Suppressor macrophage (primary cell): ENCODE measurements at regions not wholly inside any gene's neighbourhood (a gene's known extent, or its start where the extent isn't known, plus 50 kb on each side); places are given as distances from the start of the nearest gene placed in this dataset.
"Not testable (repeated sequence)": the region's sequence is repeated elsewhere in the genome, so short reads cannot be mapped to it uniquely, and the experiment has no call there.

Experiments
- DNase-seq, 4 experiments: peaks; one replicate each; pipeline ENCODE4 v3.0.0-alpha.2; 2020 to 2022

DNA sequence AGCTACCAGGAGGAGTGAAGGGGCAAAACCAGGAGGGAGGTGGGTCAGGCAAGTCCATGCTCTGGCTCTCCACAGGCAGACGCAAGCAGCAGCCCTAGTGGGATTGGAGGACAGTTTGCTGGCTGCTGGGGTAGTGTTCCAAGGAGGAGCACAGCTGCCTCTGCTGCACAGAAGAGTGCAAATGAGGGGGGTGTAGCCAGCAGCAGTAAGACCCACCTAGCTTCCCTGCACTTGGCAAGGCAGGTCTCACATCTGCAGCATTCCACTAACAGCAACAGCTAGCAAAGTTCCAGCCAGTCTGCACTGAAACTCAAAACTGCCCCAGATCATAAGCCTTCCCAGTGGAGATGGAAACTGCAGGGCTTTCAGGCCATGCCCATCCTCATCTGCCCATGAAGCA lies 405.0 kb downstream of the UTRN start:
- no peak for DNase-seq

DNA sequence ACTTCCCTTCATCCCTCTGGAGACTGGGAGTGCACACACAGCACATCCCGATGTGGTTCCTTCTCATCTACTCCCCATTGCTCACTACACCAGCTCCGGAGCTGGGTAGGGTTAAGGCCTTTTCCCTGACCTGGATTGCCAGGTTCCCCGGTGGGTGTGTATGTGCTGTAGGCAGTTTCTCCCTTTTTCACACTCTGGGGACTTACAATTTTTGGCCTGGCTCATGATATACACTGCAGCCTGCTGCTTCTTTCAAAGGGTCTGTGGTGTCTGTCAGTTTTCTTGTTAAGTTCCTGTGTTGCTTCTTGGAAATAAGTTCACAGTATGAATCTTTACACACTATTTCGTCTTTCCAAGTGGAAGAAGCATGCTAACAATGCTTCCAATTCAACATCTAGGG lies 405.5 kb downstream of the UTRN start:
- DNase-seq = no peak

DNA sequence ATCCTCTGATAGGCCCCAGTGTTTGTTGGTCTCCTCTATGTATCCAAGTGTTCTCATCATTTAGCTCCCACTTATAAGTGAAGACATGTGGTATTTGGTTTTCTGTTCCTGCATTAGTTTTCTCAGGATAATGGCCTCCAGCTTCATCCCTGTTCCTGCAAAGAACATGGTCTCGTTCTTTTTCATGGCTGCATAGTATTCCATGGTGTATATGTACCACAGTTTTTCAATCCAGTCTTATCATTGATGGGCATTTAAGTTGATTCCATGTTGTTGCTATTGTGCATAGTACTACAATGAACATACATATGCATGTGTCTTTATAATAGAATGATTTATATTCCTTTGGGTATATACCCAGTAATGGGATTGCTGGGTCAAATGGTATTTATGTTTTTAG lies 406.9 kb downstream of the UTRN start:
- not testable (repeated sequence) for DNase-seq

DNA sequence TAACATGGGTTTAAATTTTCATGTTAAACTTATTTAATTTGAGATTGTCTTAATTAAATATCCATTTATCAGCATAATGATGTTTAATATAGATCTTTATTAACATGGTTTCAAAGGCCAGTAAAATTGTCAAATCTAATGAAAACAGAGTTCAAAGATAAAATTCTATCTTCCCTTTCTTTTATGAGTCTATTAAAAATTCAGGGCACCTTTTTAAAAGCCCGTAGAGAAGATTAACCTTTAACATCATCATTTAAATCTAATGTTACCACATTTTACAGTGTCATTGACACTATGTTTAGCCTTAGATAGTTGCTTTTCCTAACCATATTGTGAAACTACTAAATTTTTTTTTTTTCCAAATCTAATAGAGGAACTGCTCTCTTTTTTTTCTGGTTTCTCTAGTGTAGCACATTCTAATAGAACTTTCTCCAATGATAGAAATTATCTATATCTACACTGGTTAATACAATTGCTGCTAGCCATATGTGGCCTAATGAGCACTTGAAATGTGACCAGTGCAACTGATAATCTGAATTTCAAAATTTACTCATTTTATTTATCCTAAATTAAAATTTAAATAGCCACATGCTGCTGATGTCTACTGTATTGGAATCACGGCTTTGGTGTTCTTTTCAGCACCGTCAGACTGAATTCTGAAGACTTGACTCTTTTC lies 410.9 kb downstream of the UTRN start:
- DNase-seq = peak in 1 of 4 experiments; percentile 64

DNA sequence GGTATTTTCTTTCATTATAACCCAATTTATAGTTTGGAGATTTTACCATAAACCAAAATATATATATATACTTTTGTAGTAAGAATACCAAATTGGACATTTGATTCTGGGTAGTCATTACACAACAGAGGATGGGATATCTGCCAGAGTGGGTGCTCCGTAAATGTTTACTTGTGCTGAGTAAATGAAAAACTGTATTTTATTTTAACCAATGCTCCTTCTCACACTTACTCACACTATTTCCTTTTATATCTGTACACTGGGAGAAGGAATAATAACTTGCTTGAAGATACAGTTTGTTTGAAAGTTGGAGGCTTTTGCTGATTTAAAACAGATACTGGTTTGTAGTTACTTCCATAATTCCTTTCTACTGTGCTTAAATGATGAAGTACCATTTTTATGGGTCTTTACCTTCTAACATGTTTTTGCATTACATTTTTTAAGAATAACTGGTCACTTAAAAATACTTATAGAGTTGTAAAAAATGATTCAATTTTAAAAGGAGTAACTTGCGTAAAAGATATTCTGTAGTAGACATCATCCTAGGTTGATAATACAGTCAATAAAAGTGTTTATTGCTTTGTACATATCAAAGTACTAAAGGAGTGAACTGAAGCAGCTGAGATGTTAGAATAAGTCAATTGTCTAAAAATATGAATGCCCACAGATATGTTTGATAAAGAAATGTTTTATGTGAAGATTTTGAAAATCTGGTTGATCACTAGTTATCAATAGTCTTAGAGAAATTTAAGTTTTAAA lies 411.7 kb downstream of the UTRN start:
- no peak for DNase-seq

DNA sequence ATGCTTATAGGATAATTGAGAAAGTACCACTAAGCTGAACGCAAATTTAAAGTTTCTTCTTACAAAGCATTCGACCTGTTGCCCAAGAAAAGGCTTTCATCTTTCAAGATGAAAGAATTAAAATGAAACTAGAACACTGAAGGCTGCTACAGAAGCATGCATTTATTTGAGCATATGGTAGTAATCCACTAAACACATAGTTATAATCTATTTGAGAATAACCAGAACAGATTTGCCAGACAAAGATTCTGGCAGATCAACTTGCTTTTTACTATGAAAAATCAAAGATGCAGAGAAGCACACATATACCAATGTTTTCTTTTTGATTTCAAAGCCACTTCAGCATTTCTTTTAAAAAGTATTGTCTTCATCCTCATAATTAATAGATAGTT lies 412.2 kb downstream of the UTRN start:
- no peak for DNase-seq

DNA sequence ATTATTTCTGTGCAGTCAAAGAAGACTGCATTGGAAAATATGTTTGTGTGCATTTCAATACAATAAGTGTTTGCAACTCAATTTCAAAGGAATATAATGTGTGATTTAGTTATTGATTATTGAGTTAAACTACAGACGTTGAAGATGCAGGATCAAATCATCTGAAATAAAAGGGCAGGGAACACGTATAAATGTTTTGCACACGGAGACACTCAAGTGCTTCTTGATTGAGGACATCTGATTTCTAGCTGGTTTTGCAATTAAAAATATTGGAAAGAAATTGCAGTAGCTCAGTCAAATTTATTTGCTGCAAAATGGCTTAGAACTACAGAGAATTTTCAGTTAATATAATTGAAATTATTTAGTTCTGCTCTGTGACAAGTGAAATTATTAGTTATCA lies 412.7 kb downstream of the UTRN start:
- no peak for DNase-seq

DNA sequence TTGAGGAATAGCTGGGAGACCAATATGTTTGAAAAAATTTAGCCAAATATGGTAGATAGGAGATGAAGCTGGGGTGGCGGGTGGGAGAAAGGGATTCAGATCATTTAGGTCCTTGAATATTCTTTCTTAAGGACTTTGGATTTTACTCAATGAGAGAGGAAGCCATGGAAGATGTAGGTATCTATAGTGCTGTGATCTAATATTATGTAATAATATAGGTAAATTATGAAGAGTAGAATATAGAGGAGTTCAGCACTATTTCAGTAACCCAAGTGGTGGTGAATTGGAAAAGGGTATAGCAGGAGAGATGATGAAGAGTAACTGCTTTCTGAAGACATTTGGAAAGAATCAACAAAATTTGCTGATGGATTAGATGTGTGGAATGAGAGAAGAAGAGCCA lies 417.6 kb downstream of the UTRN start:
- DNase-seq = no peak

DNA sequence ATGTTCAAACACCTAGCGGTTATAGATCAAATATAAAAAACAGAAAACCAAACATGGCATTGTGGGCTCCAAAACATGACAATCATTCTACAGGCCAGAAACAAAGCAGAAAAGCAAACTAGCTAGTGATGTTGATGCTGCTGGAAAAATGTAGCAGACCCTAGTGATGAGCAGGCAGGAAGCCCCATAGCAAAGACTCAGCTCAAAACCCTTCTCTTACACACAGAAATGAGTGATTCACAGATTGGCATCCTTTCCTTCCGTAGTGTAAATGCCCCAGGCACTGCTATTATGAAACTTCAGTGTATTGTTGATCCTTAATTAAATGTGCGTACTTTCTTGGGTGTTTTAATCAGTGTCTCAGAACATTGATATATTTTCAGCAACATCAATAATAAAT lies 425.1 kb downstream of the UTRN start:
- DNase-seq = no peak

DNA sequence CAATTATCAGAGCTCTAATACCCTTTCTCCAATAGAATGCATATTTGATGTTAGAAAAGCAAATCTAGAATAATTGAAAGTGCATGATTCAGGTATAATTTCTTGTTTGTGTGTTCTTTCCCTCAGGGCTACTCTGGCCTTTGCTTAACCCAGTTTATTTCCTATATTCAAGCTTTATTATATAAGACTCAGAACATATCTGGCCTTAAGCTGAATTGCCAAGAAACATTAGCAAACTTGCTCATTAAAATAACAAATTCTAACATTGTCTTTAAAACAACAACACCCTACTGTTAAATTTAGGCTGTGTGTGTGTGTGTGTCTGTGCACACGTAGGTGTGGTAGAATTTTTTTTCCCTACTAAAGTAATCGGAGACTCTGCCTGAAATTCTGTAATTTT lies 426.5 kb downstream of the UTRN start:
- no peak for DNase-seq

DNA sequence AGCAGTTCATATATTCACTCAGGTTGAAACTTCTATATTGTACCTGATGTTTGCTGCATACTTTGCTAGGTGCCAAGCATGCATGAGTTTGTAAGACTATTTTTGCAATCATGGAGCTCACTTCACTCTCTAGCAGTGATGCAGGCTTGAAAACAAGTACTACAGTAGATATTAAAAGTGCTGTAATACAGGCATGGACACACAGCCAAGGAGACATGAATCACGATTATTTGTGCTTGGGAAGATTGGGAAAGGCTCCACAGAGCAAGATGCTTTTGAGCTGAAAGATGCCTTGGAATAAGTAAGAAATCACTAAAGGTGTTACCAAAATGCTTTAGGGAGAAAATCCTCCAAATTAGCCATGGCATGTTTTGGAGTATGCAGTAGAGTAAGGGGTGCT lies 427.4 kb downstream of the UTRN start:
- DNase-seq = no peak

DNA sequence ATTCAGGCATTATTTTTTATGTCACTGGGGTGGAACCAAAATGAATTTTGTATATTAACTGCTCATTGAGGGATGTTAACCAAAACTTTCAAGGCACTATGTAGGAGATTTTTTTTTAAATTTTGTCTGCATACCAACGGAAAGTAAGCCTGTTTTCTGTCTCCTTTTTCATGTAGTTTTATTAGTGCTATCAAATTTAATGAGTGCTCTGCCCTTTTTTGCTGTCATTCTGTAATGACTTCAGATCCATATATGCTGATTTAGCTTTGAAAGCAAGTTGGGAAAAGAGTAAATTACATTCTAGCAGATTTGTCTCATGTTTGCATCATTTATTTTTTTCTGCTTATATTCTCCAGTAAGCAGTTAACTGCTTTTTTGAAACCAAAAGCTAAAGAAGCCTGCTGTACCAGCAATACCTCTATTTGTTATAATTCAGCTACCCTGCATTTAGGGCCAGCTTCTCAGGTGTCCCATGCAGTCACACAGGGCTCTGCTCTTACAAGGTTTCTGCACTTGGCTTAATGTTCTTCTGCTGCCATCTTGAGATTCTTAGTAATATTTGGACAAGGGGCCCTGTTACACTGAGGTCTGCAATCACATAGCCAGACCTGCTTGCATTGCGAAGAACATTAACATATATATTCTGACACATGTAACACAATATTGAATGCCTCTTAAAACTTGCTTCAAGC lies 429.0 kb downstream of the UTRN start:
- DNase-seq = no peak

DNA sequence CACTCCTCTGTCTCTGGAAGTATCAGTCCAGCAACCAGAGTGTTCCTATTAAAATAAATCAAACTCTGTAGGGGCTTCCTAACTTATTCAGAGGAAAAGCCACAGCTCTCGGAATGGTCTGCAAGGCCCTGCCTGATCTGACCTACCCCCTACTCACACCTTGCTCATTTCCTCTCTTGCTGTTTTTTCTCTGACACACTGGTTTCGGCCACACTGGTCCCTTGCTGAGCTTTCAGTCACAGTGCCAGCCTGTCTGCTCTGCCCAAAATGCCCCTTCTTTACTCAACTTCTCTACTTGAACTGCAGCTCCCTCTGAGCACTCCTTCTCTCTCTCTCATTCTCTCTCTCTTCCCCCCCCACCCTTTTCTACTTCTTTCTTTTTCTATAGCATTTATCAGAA lies 430.2 kb downstream of the UTRN start:
- DNase-seq = no peak

DNA sequence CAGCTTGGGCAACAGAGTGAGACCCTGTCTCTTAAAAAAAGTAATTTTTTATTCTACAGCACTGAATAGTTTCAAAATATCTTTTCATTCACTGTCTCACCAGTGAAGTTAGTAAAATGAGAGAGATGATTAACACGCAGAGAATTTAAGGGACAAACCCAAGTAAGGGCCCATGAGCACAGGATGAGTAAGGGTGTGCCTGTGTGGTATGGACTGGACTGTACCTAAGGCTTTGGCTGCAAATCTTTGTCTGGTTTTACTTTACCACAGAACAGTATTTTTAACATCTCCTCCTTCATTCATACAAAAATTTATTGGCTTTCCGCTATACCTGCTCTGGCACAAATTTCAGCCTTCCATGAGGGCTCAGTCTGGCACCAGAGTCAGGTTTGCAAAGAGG lies 433.3 kb downstream of the UTRN start:
- DNase-seq = no peak

DNA sequence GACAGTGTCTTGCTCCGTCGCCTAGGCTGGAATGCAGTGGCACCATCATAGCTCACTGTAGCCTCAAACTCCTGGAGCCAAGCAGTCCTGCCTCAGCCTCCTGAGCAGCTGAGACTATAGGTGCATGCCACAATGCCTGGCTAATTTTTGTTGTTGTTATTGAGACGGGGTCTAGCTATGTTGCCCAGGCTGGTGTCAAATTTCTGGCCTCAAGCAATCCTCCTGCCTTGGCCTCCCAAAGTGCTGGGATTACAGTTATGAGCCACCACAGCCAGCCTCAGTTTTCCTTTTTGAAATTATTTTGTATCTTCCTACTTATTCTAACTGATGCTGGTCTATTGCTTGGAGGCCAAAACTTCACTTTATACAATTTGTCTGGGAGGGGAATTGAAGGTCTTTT lies 436.1 kb downstream of the UTRN start:
- no peak for DNase-seq

DNA sequence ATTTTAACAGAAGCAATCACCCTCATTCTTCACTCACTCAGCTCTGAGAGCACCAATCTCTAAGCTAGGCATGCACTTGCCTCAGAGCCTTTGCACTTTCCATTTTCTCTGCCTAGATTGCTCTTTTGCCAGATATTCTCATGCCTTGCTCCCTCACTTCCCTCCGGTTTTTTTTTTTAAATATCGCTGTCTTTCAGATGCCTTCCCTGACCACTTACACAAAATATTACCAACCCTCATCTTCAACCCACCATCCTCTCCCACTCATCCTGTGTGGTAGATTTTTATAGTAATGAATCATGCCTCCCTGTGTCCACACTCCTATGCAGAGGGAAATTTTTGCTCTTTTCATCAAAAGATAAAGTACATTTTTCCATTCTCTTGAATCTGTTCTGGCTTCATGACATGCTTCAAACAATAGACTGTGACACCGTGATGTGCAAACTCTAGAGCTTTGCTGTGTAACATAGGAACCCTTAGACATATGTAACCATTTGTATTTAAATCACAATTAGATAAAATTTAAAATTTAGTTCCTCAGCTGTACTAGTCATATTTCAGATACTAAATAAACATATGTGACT lies 437.1 kb downstream of the UTRN start:
- peak; percentile 8 to 73 (median 44) for DNase-seq

DNA sequence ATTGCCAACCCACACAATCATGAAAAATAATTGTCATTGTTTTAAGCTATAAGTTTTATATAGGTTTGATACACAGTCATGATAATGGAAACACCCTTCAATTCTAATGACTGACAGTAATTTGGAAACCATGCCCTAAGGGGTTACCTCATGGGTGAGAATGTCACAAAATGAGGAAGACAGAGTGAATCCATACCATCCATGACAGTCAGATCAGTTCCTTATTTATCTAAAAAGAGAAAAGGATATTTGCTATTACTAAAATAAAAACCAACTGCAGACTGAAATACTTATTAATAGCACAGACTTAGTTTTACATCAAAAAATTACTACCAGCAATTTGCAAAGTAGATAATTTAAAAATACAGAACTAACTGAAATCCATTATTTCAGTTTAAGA lies 437.8 kb downstream of the UTRN start:
- peak; percentile 52 to 88 (median 66) for DNase-seq

DNA sequence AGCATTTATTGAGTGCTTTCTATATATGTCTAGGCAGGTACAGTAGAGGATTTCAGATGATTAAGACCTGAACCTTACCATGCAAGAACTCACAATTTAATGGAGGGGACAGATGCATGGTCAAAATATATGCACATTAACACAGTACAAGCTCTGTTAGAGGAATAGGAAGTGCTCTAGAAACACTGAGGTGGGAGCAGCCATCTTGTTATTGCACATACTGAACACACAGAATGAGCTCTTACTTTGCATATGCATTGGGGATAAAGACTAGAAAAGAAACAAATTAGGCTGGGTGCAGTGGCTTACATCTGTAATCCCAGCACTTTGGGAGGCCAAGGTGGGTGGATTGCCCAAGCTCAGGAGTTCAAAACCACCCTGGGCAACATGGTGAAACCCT lies 438.3 kb downstream of the UTRN start:
- DNase-seq = peak in 3 of 4 experiments; percentile 17 to 52 (median 43)

DNA sequence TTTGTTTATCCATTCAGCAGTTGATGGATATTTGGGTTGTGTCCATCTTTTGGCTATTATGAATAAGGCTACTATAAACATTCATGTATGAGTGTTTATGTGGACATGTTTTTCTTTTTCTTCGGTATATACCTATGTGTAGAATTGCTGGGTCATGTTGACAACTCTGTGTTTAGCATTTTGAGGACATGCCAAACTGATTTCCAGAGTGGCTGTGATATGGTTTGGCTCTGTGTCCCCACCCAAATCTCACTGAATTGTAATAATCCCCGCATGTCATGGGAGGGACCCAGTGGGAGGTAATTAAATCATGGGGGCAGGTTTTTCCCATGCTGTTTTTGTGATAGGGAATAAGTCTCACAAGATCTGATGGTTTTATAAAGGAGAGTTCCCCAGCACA lies 439.7 kb downstream of the UTRN start:
- no peak for DNase-seq

DNA sequence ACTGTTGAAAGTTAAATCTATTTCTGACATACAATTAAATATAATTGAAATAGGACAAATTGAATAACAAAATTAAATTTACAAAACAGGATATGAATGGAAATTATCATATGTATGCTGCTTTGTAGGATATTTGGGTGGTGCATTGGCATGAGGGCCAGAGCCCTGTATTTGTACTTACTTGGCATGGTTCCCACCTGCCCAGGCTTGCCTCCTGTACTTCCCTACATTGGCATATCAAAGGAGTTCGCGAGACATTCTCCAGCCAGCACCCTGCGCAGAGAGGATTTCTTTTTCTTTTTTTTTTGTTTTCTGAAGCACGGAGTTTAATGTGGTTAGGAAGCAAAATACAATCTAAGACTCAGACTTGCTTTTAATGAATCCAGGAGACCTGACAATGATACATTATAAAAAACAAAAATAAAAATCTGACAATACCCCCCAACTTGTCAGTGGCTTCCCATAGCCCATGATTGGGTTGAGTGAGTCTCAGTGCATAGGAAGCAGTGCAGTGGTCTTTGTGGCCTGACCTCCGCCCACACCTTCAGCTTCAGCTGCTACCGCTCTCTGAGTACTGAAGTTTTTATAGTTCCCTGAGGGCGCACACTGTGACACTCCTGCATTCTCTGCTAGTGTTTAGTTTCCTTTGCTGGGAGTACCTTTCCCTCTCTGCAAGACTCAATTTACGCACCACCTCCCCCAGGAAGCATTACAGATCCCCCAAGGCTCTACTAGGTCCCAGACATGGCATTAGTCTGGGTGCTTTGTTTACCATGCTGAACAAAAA lies 440.8 kb downstream of the UTRN start:
- DNase-seq = no peak

DNA sequence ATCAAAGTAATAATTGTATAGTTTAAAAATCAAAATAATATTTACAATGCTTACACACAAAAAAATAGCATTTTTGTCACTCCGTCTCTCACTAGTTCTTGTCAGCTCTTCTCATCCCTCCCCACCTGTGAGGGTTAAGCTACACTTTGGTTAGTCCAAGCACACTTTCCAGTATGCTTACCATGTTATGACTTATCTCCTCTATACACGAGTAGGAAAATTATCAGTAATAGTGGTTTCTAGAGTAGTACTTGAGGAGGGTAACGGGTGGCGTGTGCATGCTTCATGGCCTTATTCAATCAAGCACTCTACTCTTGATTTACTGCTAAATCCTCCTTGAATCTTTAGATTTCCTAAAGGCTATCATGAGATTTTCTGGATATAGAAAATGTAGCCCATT lies 443.7 kb downstream of the UTRN start:
- no peak for DNase-seq

DNA sequence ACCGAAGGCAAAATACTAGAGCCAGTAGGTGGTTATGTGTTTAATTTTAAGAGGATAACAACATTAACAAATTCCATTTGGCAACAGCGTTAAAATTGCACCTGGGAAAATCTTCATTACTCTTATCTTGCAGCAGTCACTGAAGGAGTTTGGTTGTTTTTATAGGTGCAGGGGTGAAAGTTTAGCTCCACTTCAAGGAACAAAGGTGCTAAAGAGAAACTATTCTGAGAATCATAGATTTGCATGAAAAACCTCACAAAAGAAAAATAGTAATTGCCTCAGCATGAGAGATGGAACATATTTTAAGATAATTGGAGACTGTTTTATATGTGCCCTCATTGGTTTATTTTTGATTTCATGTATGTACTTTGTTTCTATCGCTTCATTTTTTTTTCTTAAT lies 444.4 kb downstream of the UTRN start:
- no peak for DNase-seq
